ENCODE measurements at regions not wholly inside any gene's neighbourhood (a gene's known extent, or its start where the extent isn't known, plus 50 kb on each side); places are given as distances from the start of the nearest gene placed in this dataset.

DNA sequence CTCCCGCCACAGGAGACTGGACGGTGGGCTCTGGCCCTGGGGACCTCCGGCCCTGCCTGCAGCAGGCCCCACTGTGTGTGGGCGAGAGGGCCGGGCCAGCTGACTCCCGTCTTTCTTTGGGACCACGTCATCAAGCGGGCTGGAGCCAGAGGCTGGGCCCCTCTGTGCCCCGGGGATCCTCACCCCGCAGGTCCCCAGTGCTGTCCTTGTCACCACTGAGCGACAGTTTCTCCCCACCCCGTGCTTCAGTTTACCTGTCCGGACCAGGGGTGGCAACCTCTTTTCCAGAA, 181.9 kb upstream of the ZNF469 start:
- Histone ChIP-seq H4K8ac (ENCODE audit: extremely low read depth, insufficient read depth, low read length) (peak overlapping the region; percentile 25; the same call in 1 of the 2 replicates), H3K79me2 (ENCODE audit: control insufficient read depth in 1 of 2, insufficient read depth in 2 of 2, low read length in 2 of 2) (no peaks in the 10 kb centered on the region), H2BK15ac (ENCODE audit: low read length) (no peak overlapping the region), H3K4me1 (replicated peaks in 1 of 4; ENCODE audit: control insufficient read depth in 3 of 4, insufficient read depth in 4 of 4, low read length in 3 of 4) (no peaks in the 10 kb centered on the region; a peak in 1 of 7 replicates), H3K56ac (replicated peaks; ENCODE audit: insufficient read length, low read depth, low read length) (no peak overlapping the region), H3K9me3 (ENCODE audit: insufficient read depth in 2 of 2, low read depth in 1 of 2, low read length in 1 of 2) (no peaks in the 10 kb centered on the region; a peak in 1 of 4 replicates), H2BK12ac (ENCODE audit: low read depth, low read length) (no peak overlapping the region), H3K23ac (ENCODE audit: insufficient read length) (no peak overlapping the region), H3K18ac (ENCODE audit: extremely low read depth, low read length) (no peak overlapping the region), H3K4me3 (ENCODE audit: extremely low read depth in 1 of 4, insufficient read depth in 2 of 4, low read depth in 3 of 4, low read length in 4 of 4) (no peak overlapping the region), H4K20me1 (replicated peaks in 1 of 2; ENCODE audit: control insufficient read depth in 1 of 2, insufficient read depth in 2 of 2, low read length in 2 of 2) (no peaks in the 10 kb centered on the region), H2AFZ (ENCODE audit: low read length) (no peak overlapping the region), H3K4ac (replicated peaks; ENCODE audit: insufficient read length, low read depth, low read length) (no peak overlapping the region), H2BK20ac (ENCODE audit: low read length) (no peak overlapping the region), H4K91ac (replicated peaks; ENCODE audit: insufficient read length, low read length) (no peak overlapping the region), H3K79me1 (ENCODE audit: low read depth, low read length) (no peaks in the 10 kb centered on the region), H3K14ac (ENCODE audit: insufficient read length) (no peak overlapping the region), H3K27me3 (replicated peaks in 1 of 4; ENCODE audit: control insufficient read depth in 3 of 4, extremely low read depth in 1 of 4, insufficient read depth in 3 of 4, low read length in 3 of 4) (no peaks in the 10 kb centered on the region), H3K27ac (ENCODE audit: low read depth, low read length) (no peak overlapping the region), H3K36me3 (ENCODE audit: control insufficient read depth in 2 of 4, insufficient read depth in 4 of 4, low read length in 3 of 4) (no peaks in the 10 kb centered on the region), H3K23me2 (ENCODE audit: low read depth, low read length) (no peaks in the 10 kb centered on the region), H3K9ac (replicated peaks in 1 of 4; ENCODE audit: extremely low read depth in 1 of 4, low read depth in 3 of 4, low read length in 3 of 4) (no peak overlapping the region), H2BK120ac (replicated peaks; ENCODE audit: low read depth, low read length) (no peak overlapping the region), H2AK5ac (ENCODE audit: low read depth, low read length) (no peak overlapping the region), H4K5ac (ENCODE audit: insufficient read length, low read depth, low read length) (no peak overlapping the region), H2BK5ac (ENCODE audit: low read depth, low read length) (no peak overlapping the region), H3K4me2 (ENCODE audit: insufficient read depth in 1 of 2, low read depth in 2 of 2, low read length in 2 of 2) (no peak overlapping the region)
- no peak for FAIRE-seq
- ChIA-PET POLR2A (ENCODE audit: partially characterized antibody) (no interaction called here), CTCF (ENCODE audit: partially characterized antibody) (no interaction called here)
- no peak for DNase-seq (ENCODE audit: low read depth in 1 of 2, low spot score in 2 of 2)
- WGBS, 2 experiments (ENCODE audit: extremely low coverage in 1 of 2, insufficient coverage in 1 of 2, insufficient read length in 1 of 2, insufficient replicate concordance in 2 of 2, low coverage in 1 of 2, low lambda C conversion rate in 2 of 2, missing lambda C conversion rate in 1 of 2) = 95% methylated on average over 11 of the region's 13 CpGs; no CpG with 5 or more reads in 1 of the 2 experiments
- no peak for TF ChIP-seq KDM4A (IDR thresholded peaks at IDR 0.05; ENCODE audit: low read depth, low read length, severe bottlenecking)
- TF ChIP-seq YY1 (IDR thresholded peaks at IDR 0.05; ENCODE audit: low read depth, low read length) = no peak
- TF ChIP-seq POU5F1 (IDR thresholded peaks at IDR 0.05; ENCODE audit: low read depth, low read length) = no peak
- TF ChIP-seq RAD21 (IDR thresholded peaks at IDR 0.05 in 1 of 2, conservative IDR thresholded peaks at IDR 0.05 in 1 of 2; ENCODE audit: low read depth in 2 of 2, low read length in 2 of 2) = no peak
- TF ChIP-seq CTBP2 (IDR thresholded peaks at IDR 0.05; ENCODE audit: borderline replicate concordance, insufficient read depth, insufficient read length, low read length) = no peak
- TF ChIP-seq TEAD4 (IDR thresholded peaks at IDR 0.05; ENCODE audit: low read depth, low read length) = no peak
- no peak for TF ChIP-seq ASH2L (IDR thresholded peaks at IDR 0.05; ENCODE audit: low read length)
- no peak for TF ChIP-seq NRF1 (IDR thresholded peaks at IDR 0.05; ENCODE audit: low read depth, low read length)
- no peak for TF ChIP-seq SP4 (IDR thresholded peaks at IDR 0.05; ENCODE audit: low read length)
- TF ChIP-seq CHD2 (IDR thresholded peaks at IDR 0.05; ENCODE audit: low read length) = no peak
- no peak for TF ChIP-seq TAF1 (IDR thresholded peaks at IDR 0.05; ENCODE audit: low read depth, low read length)
- no peak for TF ChIP-seq HDAC2 (IDR thresholded peaks at IDR 0.05; ENCODE audit: borderline replicate concordance in 1 of 2, low read depth in 2 of 2, low read length in 2 of 2)
- TF ChIP-seq, protein P1, sequence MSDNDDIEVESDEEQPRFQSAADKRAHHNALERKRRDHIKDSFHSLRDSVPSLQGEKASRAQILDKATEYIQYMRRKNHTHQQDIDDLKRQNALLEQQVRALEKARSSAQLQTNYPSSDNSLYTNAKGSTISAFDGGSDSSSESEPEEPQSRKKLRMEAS (IDR thresholded peaks at IDR 0.05) = no peak
- no peak for TF ChIP-seq MAFK (IDR thresholded peaks at IDR 0.05; ENCODE audit: low read depth, low read length)
- no peak for TF ChIP-seq BCL11A (IDR thresholded peaks at IDR 0.05; ENCODE audit: low read depth in 2 of 2, low read length in 2 of 2)
- no peak for TF ChIP-seq POLR2A (IDR thresholded peaks at IDR 0.05; ENCODE audit: control extremely low read depth in 1 of 2, low read depth in 2 of 2, low read length in 2 of 2)
- no peak for TF ChIP-seq SP2 (IDR thresholded peaks at IDR 0.05; ENCODE audit: low read length)

Measured in H1 (cell line).